A673 (cell line): ENCODE measurements at regions not wholly inside any gene's neighbourhood (a gene's known extent, or its start where the extent isn't known, plus 50 kb on each side); places are given as distances from the start of the nearest gene placed in this dataset.

Experiments
- CTCF ChIP-seq: fragments of 300-800, 200-600 bp; sonication (generic); conservative IDR thresholded peaks from 2 replicates; pipeline ENCODE4 v1.5.1; 2017; ENCODE audit warnings: low read depth, mild to moderate bottlenecking, antibody characterized with exemption, low read length, moderate library complexity, mixed read lengths
- EZH2 ChIP-seq: fragments of 200-600 bp; sonication (generic); IDR thresholded peaks from 2 replicates; pipeline ENCODE4 v1.6.1; 2017; ENCODE audit warnings: borderline replicate concordance, low read depth, mild to moderate bottlenecking, mixed read lengths, antibody characterized with exemption, low read length; ENCODE audit not compliant: poor library complexity, severe bottlenecking

GRCh38 chr18:41532344-41533086 is 422.5 kb upstream of the PIK3C3 start:
- TF ChIP-seq CTCF = peak; percentile 44
- TF ChIP-seq EZH2 = no peak
